Amniotic stem cell (primary cell): ENCODE measurements at regions not wholly inside any gene's neighbourhood (a gene's known extent, or its start where the extent isn't known, plus 50 kb on each side); places are given as distances from the start of the nearest gene placed in this dataset.

Experiments
- DNase-seq: peaks from one replicate; lab custom pipeline; 2025; lab: John Stamatoyannopoulos, UW

- DNase-seq: no peak
Observed at GRCh38 chr3:27590437-27591298, 106.5 kb upstream of the SLC4A7 start.

GRCh38 chr3:27589795-27590194, 105.6 kb upstream of the SLC4A7 start:
- no peak for DNase-seq

- DNase-seq: no peak
Observed at GRCh38 chr3:27585429-27585828, 101.2 kb upstream of the SLC4A7 start.

- no peak for DNase-seq
Observed at GRCh38 chr3:27584874-27585273, 100.7 kb upstream of the SLC4A7 start.

GRCh38 chr3:27581852-27582251, 97.7 kb upstream of the SLC4A7 start:
- no peak for DNase-seq

GRCh38 chr3:27578032-27578431, 93.8 kb upstream of the SLC4A7 start:
- DNase-seq: no peak

GRCh38 chr3:27577504-27577903, 93.3 kb upstream of the SLC4A7 start:
- DNase-seq: no peak

- DNase-seq: no peak
Observed at GRCh38 chr3:27576171-27576570, 92.0 kb upstream of the SLC4A7 start.

GRCh38 chr3:27575499-27575898, 91.3 kb upstream of the SLC4A7 start:
- DNase-seq: no peak

GRCh38 chr3:27574438-27574795, 90.2 kb upstream of the SLC4A7 start:
- no peak for DNase-seq

GRCh38 chr3:27573780-27574437, 89.7 kb upstream of the SLC4A7 start:
- DNase-seq: no peak

GRCh38 chr3:27573138-27573537, 89.0 kb upstream of the SLC4A7 start:
- no peak for DNase-seq

- DNase-seq: no peak
Observed at GRCh38 chr3:27571345-27571744, 87.2 kb upstream of the SLC4A7 start.

- no peak for DNase-seq
Observed at GRCh38 chr3:27570421-27571106, 86.4 kb upstream of the SLC4A7 start.

- DNase-seq: peak; percentile 32
Observed at GRCh38 chr3:27568393-27568792, 84.2 kb upstream of the SLC4A7 start.

GRCh38 chr3:27567251-27567650, 83.1 kb upstream of the SLC4A7 start:
- DNase-seq: no peak

GRCh38 chr3:27565201-27565852, 81.1 kb upstream of the SLC4A7 start:
- no peak for DNase-seq

GRCh38 chr3:27561576-27561975, 77.4 kb upstream of the SLC4A7 start:
- no peak for DNase-seq

- DNase-seq: no peak
Observed at GRCh38 chr3:27560484-27561056, 76.4 kb upstream of the SLC4A7 start.

- peak; percentile 84 for DNase-seq
Observed at GRCh38 chr3:27559835-27560234, 75.7 kb upstream of the SLC4A7 start.

GRCh38 chr3:27559381-27559780, 75.2 kb upstream of the SLC4A7 start:
- DNase-seq: no peak

GRCh38 chr3:27557411-27557810, 73.2 kb upstream of the SLC4A7 start:
- no peak for DNase-seq
